ENCODE measurements at regions not wholly inside any gene's neighbourhood (a gene's known extent, or its start where the extent isn't known, plus 50 kb on each side); places are given as distances from the start of the nearest gene placed in this dataset.

DNA sequence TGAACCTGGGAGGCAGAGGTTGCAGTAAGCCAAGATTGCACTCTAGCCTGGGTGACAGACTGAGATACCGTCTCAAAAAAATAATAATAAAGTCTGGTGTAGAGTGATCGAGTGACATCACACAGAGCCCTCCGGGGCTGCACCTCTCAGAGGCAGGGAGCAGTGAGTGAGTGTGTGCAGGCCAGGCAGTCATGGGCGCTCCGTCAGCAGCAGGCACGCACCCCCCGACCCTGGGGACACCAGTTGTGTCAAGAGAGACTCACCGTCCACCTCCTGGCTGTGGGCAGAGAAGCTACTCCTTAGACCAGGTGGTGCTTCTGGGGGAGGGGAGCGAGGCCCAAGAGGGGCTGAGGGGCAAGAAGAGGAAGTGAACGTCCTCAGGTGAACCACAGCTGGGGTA is 91.8 kb downstream of the SIK1 start:
- TF ChIP-seq, protein P1, sequence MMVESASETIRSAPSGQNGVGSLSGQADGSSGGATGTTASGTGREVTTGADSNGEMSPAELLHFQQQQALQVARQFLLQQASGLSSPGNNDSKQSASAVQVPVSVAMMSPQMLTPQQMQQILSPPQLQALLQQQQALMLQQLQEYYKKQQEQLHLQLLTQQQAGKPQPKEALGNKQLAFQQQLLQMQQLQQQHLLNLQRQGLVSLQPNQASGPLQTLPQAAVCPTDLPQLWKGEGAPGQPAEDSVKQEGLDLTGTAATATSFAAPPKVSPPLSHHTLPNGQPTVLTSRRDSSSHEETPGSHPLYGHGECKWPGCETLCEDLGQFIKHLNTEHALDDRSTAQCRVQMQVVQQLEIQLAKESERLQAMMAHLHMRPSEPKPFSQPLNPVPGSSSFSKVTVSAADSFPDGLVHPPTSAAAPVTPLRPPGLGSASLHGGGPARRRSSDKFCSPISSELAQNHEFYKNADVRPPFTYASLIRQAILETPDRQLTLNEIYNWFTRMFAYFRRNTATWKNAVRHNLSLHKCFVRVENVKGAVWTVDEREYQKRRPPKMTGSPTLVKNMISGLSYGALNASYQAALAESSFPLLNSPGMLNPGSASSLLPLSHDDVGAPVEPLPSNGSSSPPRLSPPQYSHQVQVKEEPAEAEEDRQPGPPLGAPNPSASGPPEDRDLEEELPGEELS (CRISPR knock-in tag; IDR thresholded peaks at IDR 0.05) = no peak
- TF ChIP-seq ZNF396 (CRISPR knock-in tag; IDR thresholded peaks at IDR 0.05; ENCODE audit: borderline replicate concordance) = no peak
- no peak for TF ChIP-seq MXD4 (CRISPR knock-in tag; IDR thresholded peaks at IDR 0.05; ENCODE audit: borderline replicate concordance)
- no peak for TF ChIP-seq NFE2L1 (CRISPR knock-in tag; IDR thresholded peaks at IDR 0.05)
- no peak for TF ChIP-seq CREB1 (CRISPR knock-in tag; IDR thresholded peaks at IDR 0.05)
- no peak for TF ChIP-seq KAT7 (CRISPR knock-in tag; IDR thresholded peaks at IDR 0.05; ENCODE audit: borderline replicate concordance)
- no peak for TF ChIP-seq SOX15 (CRISPR knock-in tag; IDR thresholded peaks at IDR 0.05)
- TF ChIP-seq ZNF671 (CRISPR knock-in tag; IDR thresholded peaks at IDR 0.05) = no peak
- no peak for TF ChIP-seq JUN (CRISPR knock-in tag; IDR thresholded peaks at IDR 0.05)
- no peak for TF ChIP-seq EMX1 (CRISPR knock-in tag; IDR thresholded peaks at IDR 0.05)
- TF ChIP-seq ZNF423 (CRISPR knock-in tag; IDR thresholded peaks at IDR 0.05) = no peak
- TF ChIP-seq, protein P2, sequence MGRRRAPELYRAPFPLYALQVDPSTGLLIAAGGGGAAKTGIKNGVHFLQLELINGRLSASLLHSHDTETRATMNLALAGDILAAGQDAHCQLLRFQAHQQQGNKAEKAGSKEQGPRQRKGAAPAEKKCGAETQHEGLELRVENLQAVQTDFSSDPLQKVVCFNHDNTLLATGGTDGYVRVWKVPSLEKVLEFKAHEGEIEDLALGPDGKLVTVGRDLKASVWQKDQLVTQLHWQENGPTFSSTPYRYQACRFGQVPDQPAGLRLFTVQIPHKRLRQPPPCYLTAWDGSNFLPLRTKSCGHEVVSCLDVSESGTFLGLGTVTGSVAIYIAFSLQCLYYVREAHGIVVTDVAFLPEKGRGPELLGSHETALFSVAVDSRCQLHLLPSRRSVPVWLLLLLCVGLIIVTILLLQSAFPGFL (CRISPR knock-in tag; IDR thresholded peaks at IDR 0.05; ENCODE audit: borderline replicate concordance) = no peak
- no peak for TF ChIP-seq RORB (CRISPR knock-in tag; IDR thresholded peaks at IDR 0.05)
- no peak for TF ChIP-seq TEAD1 (CRISPR knock-in tag; IDR thresholded peaks at IDR 0.05)
- POLR2A ChIA-PET = no interaction called here
- CTCF ChIA-PET = no interaction called here
- ATAC-seq (no peak), DNase-seq (ENCODE audit: low spot score) (no peak)
- Mint-ChIP-seq H3K4me1 (peaks cover 15% of the 10 kb centered on the region), H3K4me3 (no peak overlapping the region), H3K27me3 (ENCODE audit: low read depth) (no peaks in the 10 kb centered on the region; the same call in 1 of the 2 replicates), H3K9me3 (peaks cover 26% of the 10 kb centered on the region), H3K36me3 (peaks cover 10% of the 10 kb centered on the region), H3K27ac (no peak overlapping the region)

DNA sequence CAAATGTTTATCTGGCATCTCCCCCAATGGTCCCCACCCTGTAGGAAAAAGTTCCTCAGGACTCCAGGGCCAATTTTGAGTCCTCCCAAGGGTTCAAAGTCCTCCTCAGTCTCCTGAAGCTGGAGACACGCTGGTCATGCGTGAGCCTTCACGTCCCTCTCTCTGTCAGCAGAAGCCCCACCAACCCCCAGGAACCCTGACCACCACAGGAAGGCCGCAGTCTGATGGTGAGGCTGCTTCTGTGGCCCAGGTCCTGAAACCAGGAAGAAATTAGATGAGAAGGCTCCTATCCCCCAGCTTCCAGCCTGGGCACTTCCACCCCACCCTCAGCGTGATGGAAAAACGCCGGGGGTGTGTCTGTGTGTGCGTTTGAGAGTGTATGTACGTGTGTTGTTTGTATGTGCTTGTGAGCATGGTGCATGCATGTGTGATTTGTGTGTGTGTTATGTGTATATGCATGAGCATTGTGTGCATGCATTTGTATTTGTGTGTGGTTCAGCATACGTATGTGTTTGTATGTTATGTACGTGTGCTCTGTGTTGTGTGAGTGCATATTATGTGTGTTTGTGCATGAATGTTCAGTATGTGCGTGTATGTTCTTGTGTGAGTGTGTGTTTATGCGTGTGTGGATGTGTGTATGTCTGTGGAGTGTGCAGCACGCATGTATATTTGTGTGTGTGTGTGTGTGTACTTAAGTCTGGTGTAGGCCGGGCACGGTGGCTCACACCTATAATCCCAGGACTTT is 92.5 kb downstream of the SIK1 start:
- H3K27me3 Mint-ChIP-seq (ENCODE audit: low read depth) = no peaks in the 10 kb centered on the region; the same call in 1 of the 2 replicates
- H3K36me3 Mint-ChIP-seq = peaks cover 10% of the 10 kb centered on the region
- H3K4me1 Mint-ChIP-seq = peaks cover 15% of the 10 kb centered on the region
- POLR2A ChIA-PET = no interaction called here
- H3K4me3 Mint-ChIP-seq = no peak overlapping the region
- CTCF ChIA-PET = no interaction called here
- no peak overlapping the region; the same call in 1 of the 2 replicates for H3K27ac Mint-ChIP-seq
- no peak for DNase-seq (ENCODE audit: low spot score)
- ATAC-seq = no peak
- H3K9me3 Mint-ChIP-seq = peaks cover 26% of the 10 kb centered on the region
- TF ChIP-seq NR3C1 (CRISPR knock-in tag; conservative IDR thresholded peaks at IDR 0.05; ENCODE audit: low read depth) (no peak), MYBL2 (CRISPR knock-in tag; IDR thresholded peaks at IDR 0.05) (no peak), NR2C2 (CRISPR knock-in tag; IDR thresholded peaks at IDR 0.05) (no peak), TCF7 (CRISPR knock-in tag; IDR thresholded peaks at IDR 0.05; ENCODE audit: low read depth) (no peak), OVOL2 (CRISPR knock-in tag; IDR thresholded peaks at IDR 0.05; ENCODE audit: borderline replicate concordance) (no peak), KAT7 (CRISPR knock-in tag; IDR thresholded peaks at IDR 0.05; ENCODE audit: borderline replicate concordance) (no peak), ZNF121 (CRISPR knock-in tag; IDR thresholded peaks at IDR 0.05) (no peak), ATF1 (CRISPR knock-in tag; IDR thresholded peaks at IDR 0.05) (no peak)
- TF ChIP-seq, protein P3, sequence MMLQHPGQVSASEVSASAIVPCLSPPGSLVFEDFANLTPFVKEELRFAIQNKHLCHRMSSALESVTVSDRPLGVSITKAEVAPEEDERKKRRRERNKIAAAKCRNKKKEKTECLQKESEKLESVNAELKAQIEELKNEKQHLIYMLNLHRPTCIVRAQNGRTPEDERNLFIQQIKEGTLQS (CRISPR knock-in tag; conservative IDR thresholded peaks at IDR 0.05) = no peak
- TF ChIP-seq, protein P4, sequence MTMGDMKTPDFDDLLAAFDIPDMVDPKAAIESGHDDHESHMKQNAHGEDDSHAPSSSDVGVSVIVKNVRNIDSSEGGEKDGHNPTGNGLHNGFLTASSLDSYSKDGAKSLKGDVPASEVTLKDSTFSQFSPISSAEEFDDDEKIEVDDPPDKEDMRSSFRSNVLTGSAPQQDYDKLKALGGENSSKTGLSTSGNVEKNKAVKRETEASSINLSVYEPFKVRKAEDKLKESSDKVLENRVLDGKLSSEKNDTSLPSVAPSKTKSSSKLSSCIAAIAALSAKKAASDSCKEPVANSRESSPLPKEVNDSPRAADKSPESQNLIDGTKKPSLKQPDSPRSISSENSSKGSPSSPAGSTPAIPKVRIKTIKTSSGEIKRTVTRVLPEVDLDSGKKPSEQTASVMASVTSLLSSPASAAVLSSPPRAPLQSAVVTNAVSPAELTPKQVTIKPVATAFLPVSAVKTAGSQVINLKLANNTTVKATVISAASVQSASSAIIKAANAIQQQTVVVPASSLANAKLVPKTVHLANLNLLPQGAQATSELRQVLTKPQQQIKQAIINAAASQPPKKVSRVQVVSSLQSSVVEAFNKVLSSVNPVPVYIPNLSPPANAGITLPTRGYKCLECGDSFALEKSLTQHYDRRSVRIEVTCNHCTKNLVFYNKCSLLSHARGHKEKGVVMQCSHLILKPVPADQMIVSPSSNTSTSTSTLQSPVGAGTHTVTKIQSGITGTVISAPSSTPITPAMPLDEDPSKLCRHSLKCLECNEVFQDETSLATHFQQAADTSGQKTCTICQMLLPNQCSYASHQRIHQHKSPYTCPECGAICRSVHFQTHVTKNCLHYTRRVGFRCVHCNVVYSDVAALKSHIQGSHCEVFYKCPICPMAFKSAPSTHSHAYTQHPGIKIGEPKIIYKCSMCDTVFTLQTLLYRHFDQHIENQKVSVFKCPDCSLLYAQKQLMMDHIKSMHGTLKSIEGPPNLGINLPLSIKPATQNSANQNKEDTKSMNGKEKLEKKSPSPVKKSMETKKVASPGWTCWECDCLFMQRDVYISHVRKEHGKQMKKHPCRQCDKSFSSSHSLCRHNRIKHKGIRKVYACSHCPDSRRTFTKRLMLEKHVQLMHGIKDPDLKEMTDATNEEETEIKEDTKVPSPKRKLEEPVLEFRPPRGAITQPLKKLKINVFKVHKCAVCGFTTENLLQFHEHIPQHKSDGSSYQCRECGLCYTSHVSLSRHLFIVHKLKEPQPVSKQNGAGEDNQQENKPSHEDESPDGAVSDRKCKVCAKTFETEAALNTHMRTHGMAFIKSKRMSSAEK (CRISPR knock-in tag; IDR thresholded peaks at IDR 0.05; ENCODE audit: borderline replicate concordance) = no peak
- TF ChIP-seq, protein P5, sequence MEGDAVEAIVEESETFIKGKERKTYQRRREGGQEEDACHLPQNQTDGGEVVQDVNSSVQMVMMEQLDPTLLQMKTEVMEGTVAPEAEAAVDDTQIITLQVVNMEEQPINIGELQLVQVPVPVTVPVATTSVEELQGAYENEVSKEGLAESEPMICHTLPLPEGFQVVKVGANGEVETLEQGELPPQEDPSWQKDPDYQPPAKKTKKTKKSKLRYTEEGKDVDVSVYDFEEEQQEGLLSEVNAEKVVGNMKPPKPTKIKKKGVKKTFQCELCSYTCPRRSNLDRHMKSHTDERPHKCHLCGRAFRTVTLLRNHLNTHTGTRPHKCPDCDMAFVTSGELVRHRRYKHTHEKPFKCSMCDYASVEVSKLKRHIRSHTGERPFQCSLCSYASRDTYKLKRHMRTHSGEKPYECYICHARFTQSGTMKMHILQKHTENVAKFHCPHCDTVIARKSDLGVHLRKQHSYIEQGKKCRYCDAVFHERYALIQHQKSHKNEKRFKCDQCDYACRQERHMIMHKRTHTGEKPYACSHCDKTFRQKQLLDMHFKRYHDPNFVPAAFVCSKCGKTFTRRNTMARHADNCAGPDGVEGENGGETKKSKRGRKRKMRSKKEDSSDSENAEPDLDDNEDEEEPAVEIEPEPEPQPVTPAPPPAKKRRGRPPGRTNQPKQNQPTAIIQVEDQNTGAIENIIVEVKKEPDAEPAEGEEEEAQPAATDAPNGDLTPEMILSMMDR (IDR thresholded peaks at IDR 0.05) = no peak
- TF ChIP-seq, protein P6, sequence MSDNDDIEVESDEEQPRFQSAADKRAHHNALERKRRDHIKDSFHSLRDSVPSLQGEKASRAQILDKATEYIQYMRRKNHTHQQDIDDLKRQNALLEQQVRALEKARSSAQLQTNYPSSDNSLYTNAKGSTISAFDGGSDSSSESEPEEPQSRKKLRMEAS (CRISPR knock-in tag; IDR thresholded peaks at IDR 0.05) = no peak
- TF ChIP-seq, protein P7, sequence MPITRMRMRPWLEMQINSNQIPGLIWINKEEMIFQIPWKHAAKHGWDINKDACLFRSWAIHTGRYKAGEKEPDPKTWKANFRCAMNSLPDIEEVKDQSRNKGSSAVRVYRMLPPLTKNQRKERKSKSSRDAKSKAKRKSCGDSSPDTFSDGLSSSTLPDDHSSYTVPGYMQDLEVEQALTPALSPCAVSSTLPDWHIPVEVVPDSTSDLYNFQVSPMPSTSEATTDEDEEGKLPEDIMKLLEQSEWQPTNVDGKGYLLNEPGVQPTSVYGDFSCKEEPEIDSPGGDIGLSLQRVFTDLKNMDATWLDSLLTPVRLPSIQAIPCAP (CRISPR knock-in tag; IDR thresholded peaks at IDR 0.05) = no peak

Measured in WTC11 (cell line).